H9 (cell line): ENCODE measurements at regions not wholly inside any gene's neighbourhood (a gene's known extent, or its start where the extent isn't known, plus 50 kb on each side); places are given as distances from the start of the nearest gene placed in this dataset.

Source experiments
- DNase-seq: peaks from one replicate; pipeline ENCODE4 v3.0.0-alpha.2; 2017
- H2AFZ ChIP-seq: one replicate; pipeline ENCODE4 v1.6.1; 2013; ENCODE audit warnings: mild to moderate bottlenecking, low read length, control low read depth, moderate library complexity
- H2AK5ac ChIP-seq: 2 replicates; pipeline ENCODE4 v1.6.1; 2013; ENCODE audit warnings: low read length, control low read depth, mixed read lengths; ENCODE audit not compliant: insufficient read length
- H2BK120ac ChIP-seq: one replicate; pipeline ENCODE4 v1.6.1; 2013; ENCODE audit warnings: low read depth, mild to moderate bottlenecking, low read length, control low read depth, inconsistent platforms; ENCODE audit not compliant: poor library complexity, severe bottlenecking
- H2BK12ac ChIP-seq: 2 replicates; pipeline ENCODE4 v1.6.1; 2013; ENCODE audit warnings: low read length, control low read depth, mixed read lengths, low read depth; ENCODE audit not compliant: insufficient read length
- H2BK15ac ChIP-seq: 2 replicates; pipeline ENCODE4 v1.6.1; 2013; ENCODE audit warnings: low read depth, low read length, control low read depth
- H2BK20ac ChIP-seq: one replicate; pipeline ENCODE4 v1.6.1; 2013; ENCODE audit warnings: low read depth, mild to moderate bottlenecking, low read length, control low read depth, inconsistent platforms; ENCODE audit not compliant: poor library complexity, severe bottlenecking
- H2BK5ac ChIP-seq: 2 replicates; pipeline ENCODE4 v1.6.1; 2013; ENCODE audit warnings: low read length, control low read depth, mixed read lengths; ENCODE audit not compliant: insufficient read length
- H3K14ac ChIP-seq: 2 replicates; pipeline ENCODE4 v1.6.1; 2013; ENCODE audit warnings: low read length, control low read depth; ENCODE audit not compliant: insufficient read depth
- H3K18ac ChIP-seq: 2 replicates; pipeline ENCODE4 v1.6.1; 2013; ENCODE audit warnings: low read depth, mild to moderate bottlenecking, mixed read lengths, low read length, control low read depth; ENCODE audit not compliant: insufficient read length
- H3K23ac ChIP-seq: 2 replicates; pipeline ENCODE4 v1.6.1; 2013; ENCODE audit warnings: low read length, control low read depth, mixed read lengths, low read depth; ENCODE audit not compliant: insufficient read length
- H3K23me2 ChIP-seq: 2 replicates; pipeline ENCODE4 v1.6.1; 2013; ENCODE audit warnings: low read depth, mild to moderate bottlenecking, mixed read lengths, low read length, control low read depth; ENCODE audit not compliant: insufficient read length, poor library complexity, severe bottlenecking
- H3K27ac ChIP-seq: 2 replicates; pipeline ENCODE4 v1.5.1; 2013; ENCODE audit warnings: low read length, control low read depth, mixed read lengths, low read depth; ENCODE audit not compliant: insufficient read length
- H3K27me3 ChIP-seq: 2 replicates; pipeline ENCODE4 v1.6.1; 2013; ENCODE audit warnings: low read length, control low read depth, inconsistent platforms; ENCODE audit not compliant: insufficient read depth
- H3K4ac ChIP-seq: 2 replicates; pipeline ENCODE4 v1.6.1; 2013; ENCODE audit warnings: low read depth, mild to moderate bottlenecking, control low read depth, inconsistent platforms, low read length, moderate library complexity
- H3K4me1 ChIP-seq: 2 replicates; pipeline ENCODE4 v1.6.1; 2013; ENCODE audit warnings: low read length, control low read depth, inconsistent platforms; ENCODE audit not compliant: insufficient read depth
- H3K4me2 ChIP-seq: 2 replicates; pipeline ENCODE4 v1.6.1; 2013; ENCODE audit warnings: low read length, control low read depth, mixed read lengths; ENCODE audit not compliant: insufficient read length, insufficient read depth
- H3K56ac ChIP-seq: 2 replicates; pipeline ENCODE4 v1.6.1; 2013; ENCODE audit warnings: low read depth, mild to moderate bottlenecking, mixed read lengths, low read length, control low read depth; ENCODE audit not compliant: insufficient read length
- H3K79me1 ChIP-seq: 2 replicates; pipeline ENCODE4 v1.6.1; 2013; ENCODE audit warnings: low read depth, mild to moderate bottlenecking, moderate library complexity, low read length, control low read depth, inconsistent platforms; ENCODE audit not compliant: insufficient read depth, poor library complexity, severe bottlenecking
- H3K79me2 ChIP-seq: 2 replicates; pipeline ENCODE4 v1.6.1; 2013; ENCODE audit warnings: low read length, control low read depth, inconsistent platforms; ENCODE audit not compliant: insufficient read depth
- H3K9ac ChIP-seq: 2 replicates; pipeline ENCODE4 v1.6.1; 2013; ENCODE audit warnings: low read length, control low read depth, mixed read lengths; ENCODE audit not compliant: insufficient read length; ENCODE audit errors: extremely low read depth
- H3K9me3 ChIP-seq: one replicate; pipeline ENCODE4 v1.6.1; 2013; ENCODE audit warnings: low read depth, low read length, inconsistent platforms; ENCODE audit not compliant: control insufficient read depth
- H3T11ph ChIP-seq: one replicate; pipeline ENCODE4 v1.6.1; 2013; ENCODE audit warnings: mild to moderate bottlenecking, low read length, control low read depth, inconsistent platforms
- H4K20me1 ChIP-seq: one replicate; pipeline ENCODE4 v1.6.1; 2013; ENCODE audit not compliant: control insufficient read depth, insufficient read length, insufficient read depth
- H4K5ac ChIP-seq: 2 replicates; pipeline ENCODE4 v1.6.1; 2013; ENCODE audit warnings: low read depth, mild to moderate bottlenecking, mixed read lengths, low read length, control low read depth; ENCODE audit not compliant: insufficient read length
- H4K8ac ChIP-seq: replicated peaks from 2 replicates; pipeline ENCODE4 v1.6.1; 2013; ENCODE audit warnings: low read length, control low read depth, mixed read lengths, low read depth; ENCODE audit not compliant: insufficient read length
- H4K91ac ChIP-seq: 2 replicates; pipeline ENCODE4 v1.6.1; 2013; ENCODE audit warnings: low read depth, mild to moderate bottlenecking, moderate library complexity, mixed read lengths, low read length, control low read depth; ENCODE audit not compliant: insufficient read length
- H3K27ac Mint-ChIP-seq, 3 experiments: 2 replicates in 2 of 3; 3 replicates in 1 of 3; pipeline ENCODE4 v1.8.0; 2020 to 2021; ENCODE audit warnings: mixed read lengths in 3 of 3, mild to moderate bottlenecking in 1 of 3, moderate library complexity in 1 of 3
- H3K27me3 Mint-ChIP-seq: 2 replicates; pipeline ENCODE4 v1.8.0; 2021; ENCODE audit warnings: low read depth, mild to moderate bottlenecking, moderate library complexity, mixed read lengths
- H3K36me3 Mint-ChIP-seq, 3 experiments: 2 replicates in 2 of 3; 3 replicates in 1 of 3; pipeline ENCODE4 v1.8.0; 2020 to 2021; ENCODE audit warnings: low read depth in 3 of 3, mixed read lengths in 3 of 3; ENCODE audit not compliant: insufficient read depth in 1 of 3
- H3K4me1 Mint-ChIP-seq, 2 experiments: 2 replicates each; pipeline ENCODE4 v1.8.0; 2020; ENCODE audit warnings: mixed read lengths in 2 of 2
- H3K4me3 Mint-ChIP-seq, 2 experiments: 2 replicates in 1 of 2; 3 replicates in 1 of 2; pipeline ENCODE4 v1.8.0; 2020 to 2021; ENCODE audit warnings: mild to moderate bottlenecking in 2 of 2, mixed read lengths in 2 of 2, moderate library complexity in 1 of 2
- H3K9me3 Mint-ChIP-seq, 2 experiments: 2 replicates in 1 of 2; 3 replicates in 1 of 2; pipeline ENCODE4 v1.8.0; 2020; ENCODE audit warnings: mild to moderate bottlenecking in 2 of 2, mixed read lengths in 2 of 2, moderate library complexity in 1 of 2
- WGBS: extraction: QIAGEN DNeasy Blood & Tissue Kit; methylation state at CpG from one replicate; pipeline ENCODE4 v1.1.7; 2013; ENCODE audit warnings: missing lambda C conversion rate, low lambda C conversion rate, mixed read lengths; ENCODE audit not compliant: insufficient read length; ENCODE audit errors: extremely low coverage; 5-methylcytosine and 5-hydroxymethylcytosine counted together
- TF ChIP-seq, protein P1 (sequence below): fragments of 200-600 bp; sonication (generic); conservative IDR thresholded peaks from 3 replicates; pipeline ENCODE4 v1.8.0; 2021; ENCODE audit warnings: antibody characterized with exemption, mild to moderate bottlenecking

- H3K27ac ChIP-seq = no peak overlapping the region
- no peak overlapping the region for H4K91ac ChIP-seq
- Mint-ChIP-seq H3K4me1 (peaks cover 25 to 33% of the 10 kb centered on the region in 2 experiments), H3K27me3 (peaks cover 5% of the 10 kb centered on the region), H3K36me3 (peaks cover 0 to 7% (median 3%) of the 10 kb centered on the region in 3 experiments; a peak in 4 of 7 replicates), H3K4me3 (no peak overlapping the region), H3K9me3 (peaks cover 0 to 7% of the 10 kb centered on the region in 2 experiments; a peak in 3 of 5 replicates), H3K27ac (no peak overlapping the region)
- no peak overlapping the region for H3K23ac ChIP-seq
- no peaks in the 10 kb centered on the region for H3K27me3 ChIP-seq
- no peak overlapping the region for H3K56ac ChIP-seq
- no peak for DNase-seq
- H3K4ac ChIP-seq = no peak overlapping the region
- no peak overlapping the region for H2BK20ac ChIP-seq
- no peak overlapping the region for H2AFZ ChIP-seq
- no peak overlapping the region for H2BK5ac ChIP-seq
- no peak overlapping the region for H3T11ph ChIP-seq
- no peak overlapping the region for H2AK5ac ChIP-seq
- no peaks in the 10 kb centered on the region for H3K79me2 ChIP-seq
- no peaks in the 10 kb centered on the region for H3K23me2 ChIP-seq
- H4K5ac ChIP-seq = no peak overlapping the region
- no peak overlapping the region for H3K18ac ChIP-seq
- H4K20me1 ChIP-seq = no peaks in the 10 kb centered on the region
- TF ChIP-seq, protein P1, sequence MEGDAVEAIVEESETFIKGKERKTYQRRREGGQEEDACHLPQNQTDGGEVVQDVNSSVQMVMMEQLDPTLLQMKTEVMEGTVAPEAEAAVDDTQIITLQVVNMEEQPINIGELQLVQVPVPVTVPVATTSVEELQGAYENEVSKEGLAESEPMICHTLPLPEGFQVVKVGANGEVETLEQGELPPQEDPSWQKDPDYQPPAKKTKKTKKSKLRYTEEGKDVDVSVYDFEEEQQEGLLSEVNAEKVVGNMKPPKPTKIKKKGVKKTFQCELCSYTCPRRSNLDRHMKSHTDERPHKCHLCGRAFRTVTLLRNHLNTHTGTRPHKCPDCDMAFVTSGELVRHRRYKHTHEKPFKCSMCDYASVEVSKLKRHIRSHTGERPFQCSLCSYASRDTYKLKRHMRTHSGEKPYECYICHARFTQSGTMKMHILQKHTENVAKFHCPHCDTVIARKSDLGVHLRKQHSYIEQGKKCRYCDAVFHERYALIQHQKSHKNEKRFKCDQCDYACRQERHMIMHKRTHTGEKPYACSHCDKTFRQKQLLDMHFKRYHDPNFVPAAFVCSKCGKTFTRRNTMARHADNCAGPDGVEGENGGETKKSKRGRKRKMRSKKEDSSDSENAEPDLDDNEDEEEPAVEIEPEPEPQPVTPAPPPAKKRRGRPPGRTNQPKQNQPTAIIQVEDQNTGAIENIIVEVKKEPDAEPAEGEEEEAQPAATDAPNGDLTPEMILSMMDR = no peak
- no peak overlapping the region for H2BK12ac ChIP-seq
- H3K9me3 ChIP-seq = no peaks in the 10 kb centered on the region
- no peak overlapping the region for H3K4me2 ChIP-seq
- no peaks in the 10 kb centered on the region for H3K79me1 ChIP-seq
- H3K14ac ChIP-seq = no peak overlapping the region
- peaks cover 7% of the 10 kb centered on the region; the same call in 1 of the 2 replicates for H3K4me1 ChIP-seq
- no peak overlapping the region for H2BK15ac ChIP-seq
- H4K8ac ChIP-seq = no peak overlapping the region
- no peak overlapping the region for H3K9ac ChIP-seq
- no peak overlapping the region for H2BK120ac ChIP-seq
- WGBS = no CpG with 5 or more reads among the region's 3 CpGs
Observed at GRCh38 chr7:25558605-25559004, 330.3 kb upstream of the NPVF start.
